Amygdala (tissue), 56 donors: ENCODE measurements at regions not wholly inside any gene's neighbourhood (a gene's known extent, or its start where the extent isn't known, plus 50 kb on each side); places are given as distances from the start of the nearest gene placed in this dataset.

Experiments
- DNase-seq, 56 donors: peaks; one replicate each; lab custom pipeline; 2025; lab: John Stamatoyannopoulos, UW

GRCh38 chr17:77405867-77406732 is 265.3 kb downstream of the SEC14L1 start:
- DNase-seq = no peak

GRCh38 chr17:77407321-77408277 is 266.8 kb downstream of the SEC14L1 start:
- DNase-seq = no peak

- DNase-seq = no peak
Measured at GRCh38 chr17:77408284-77408683, 267.5 kb downstream of the SEC14L1 start.

- DNase-seq = peak in 18 of 56 donors; percentile 11 to 55 (median 36)
Measured at GRCh38 chr17:77409282-77410161, 268.8 kb downstream of the SEC14L1 start.

GRCh38 chr17:77410470-77410869 is 269.7 kb downstream of the SEC14L1 start:
- no peak for DNase-seq

GRCh38 chr17:77414811-77415400 is 274.1 kb downstream of the SEC14L1 start:
- no peak for DNase-seq

- no peak for DNase-seq
Measured at GRCh38 chr17:77416105-77416713, 275.4 kb downstream of the SEC14L1 start.

- DNase-seq = no peak
Measured at GRCh38 chr17:77417575-77417974, 276.8 kb downstream of the SEC14L1 start.

- no peak for DNase-seq
Measured at GRCh38 chr17:77418609-77419008, 277.8 kb downstream of the SEC14L1 start.

- no peak for DNase-seq
Measured at GRCh38 chr17:77419095-77419494, 278.3 kb downstream of the SEC14L1 start.

GRCh38 chr17:77419547-77420094 is 278.9 kb downstream of the SEC14L1 start:
- no peak for DNase-seq

- DNase-seq = no peak
Measured at GRCh38 chr17:77420095-77420803, 279.5 kb downstream of the SEC14L1 start.

GRCh38 chr17:77420804-77421629 is 280.2 kb downstream of the SEC14L1 start:
- DNase-seq = peak in 1 of 56 donors; percentile 56

- DNase-seq = no peak
Measured at GRCh38 chr17:77421630-77421972, 280.8 kb downstream of the SEC14L1 start.

GRCh38 chr17:77422104-77422747 is 281.5 kb downstream of the SEC14L1 start:
- no peak for DNase-seq

- no peak for DNase-seq
Measured at GRCh38 chr17:77422748-77423113, 282.0 kb downstream of the SEC14L1 start.
